ENCODE measurements at regions not wholly inside any gene's neighbourhood (a gene's known extent, or its start where the extent isn't known, plus 50 kb on each side); places are given as distances from the start of the nearest gene placed in this dataset.

GRCh38 chr10:124287791-124288190 lies 130.9 kb downstream of the OAT start:
- Mint-ChIP-seq H3K27ac (ENCODE audit: low read depth) (no peak overlapping the region), H3K27me3 (no peaks in the 10 kb centered on the region), H3K4me3 (no peak overlapping the region), H3K36me3 (ENCODE audit: insufficient read depth) (no peaks in the 10 kb centered on the region), H3K4me1 (no peaks in the 10 kb centered on the region), H3K9me3 (no peaks in the 10 kb centered on the region)
- DNase-seq (ENCODE audit: low spot score in 2 of 2) (no peak), ATAC-seq (replicated peaks; ENCODE audit: extremely low read depth, poor library complexity, severe bottlenecking) (no peak)

DNA sequence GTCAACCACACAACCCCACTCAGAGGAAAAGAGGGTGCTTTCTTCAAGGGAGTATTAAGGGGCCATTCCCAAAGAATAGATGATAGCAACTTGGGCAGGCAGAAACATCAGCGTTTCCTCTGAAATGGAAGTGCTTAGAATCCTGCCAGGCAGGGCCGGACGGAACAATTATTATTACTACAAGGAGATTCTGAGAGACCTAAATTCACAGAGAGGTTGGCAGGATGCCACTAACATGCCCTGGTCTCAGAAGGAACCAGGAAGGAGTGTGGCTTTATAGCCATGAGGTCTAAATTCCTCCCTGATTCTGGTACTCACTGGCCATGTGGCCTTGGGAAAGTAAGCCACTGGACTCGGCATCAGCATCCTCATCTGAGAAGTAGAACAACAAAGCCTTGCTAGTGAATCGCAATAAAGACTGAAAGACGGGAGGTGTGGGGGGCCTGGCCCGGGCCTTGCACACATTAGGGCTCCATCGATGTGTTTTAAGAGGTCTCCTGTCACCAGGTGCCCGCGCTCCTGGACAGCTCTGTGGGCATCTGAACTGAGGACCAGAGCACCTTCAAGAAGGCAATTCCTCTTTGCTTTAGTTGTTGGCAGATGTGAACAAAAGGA lies 131.5 kb downstream of the OAT start:
- ATAC-seq (replicated peaks; ENCODE audit: extremely low read depth, poor library complexity, severe bottlenecking), result no peak
- Mint-ChIP-seq H3K4me1 (no peaks in the 10 kb centered on the region), H3K27me3 (no peaks in the 10 kb centered on the region)

GRCh38 chr10:124286621-124287020 lies 132.1 kb downstream of the OAT start:
- no peaks in the 10 kb centered on the region for H3K27me3 Mint-ChIP-seq
- no peaks in the 10 kb centered on the region for H3K9me3 Mint-ChIP-seq
- ATAC-seq (replicated peaks; ENCODE audit: extremely low read depth, poor library complexity, severe bottlenecking) (no peak), DNase-seq (ENCODE audit: low spot score in 2 of 2) (no peak)
- H3K4me1 Mint-ChIP-seq, result no peaks in the 10 kb centered on the region
- H3K36me3 Mint-ChIP-seq (ENCODE audit: insufficient read depth), result no peaks in the 10 kb centered on the region
- no peak overlapping the region for H3K27ac Mint-ChIP-seq (ENCODE audit: low read depth)
- no peak overlapping the region for H3K4me3 Mint-ChIP-seq

More for the DNA sequence above, 131.5 kb downstream of the OAT start:
- H3K9me3 Mint-ChIP-seq, result no peaks in the 10 kb centered on the region
- no peak overlapping the region for H3K27ac Mint-ChIP-seq (ENCODE audit: low read depth)
- no peak overlapping the region for H3K4me3 Mint-ChIP-seq
- no peaks in the 10 kb centered on the region for H3K36me3 Mint-ChIP-seq (ENCODE audit: insufficient read depth)
- DNase-seq (ENCODE audit: low spot score in 2 of 2), result no peak

DNA sequence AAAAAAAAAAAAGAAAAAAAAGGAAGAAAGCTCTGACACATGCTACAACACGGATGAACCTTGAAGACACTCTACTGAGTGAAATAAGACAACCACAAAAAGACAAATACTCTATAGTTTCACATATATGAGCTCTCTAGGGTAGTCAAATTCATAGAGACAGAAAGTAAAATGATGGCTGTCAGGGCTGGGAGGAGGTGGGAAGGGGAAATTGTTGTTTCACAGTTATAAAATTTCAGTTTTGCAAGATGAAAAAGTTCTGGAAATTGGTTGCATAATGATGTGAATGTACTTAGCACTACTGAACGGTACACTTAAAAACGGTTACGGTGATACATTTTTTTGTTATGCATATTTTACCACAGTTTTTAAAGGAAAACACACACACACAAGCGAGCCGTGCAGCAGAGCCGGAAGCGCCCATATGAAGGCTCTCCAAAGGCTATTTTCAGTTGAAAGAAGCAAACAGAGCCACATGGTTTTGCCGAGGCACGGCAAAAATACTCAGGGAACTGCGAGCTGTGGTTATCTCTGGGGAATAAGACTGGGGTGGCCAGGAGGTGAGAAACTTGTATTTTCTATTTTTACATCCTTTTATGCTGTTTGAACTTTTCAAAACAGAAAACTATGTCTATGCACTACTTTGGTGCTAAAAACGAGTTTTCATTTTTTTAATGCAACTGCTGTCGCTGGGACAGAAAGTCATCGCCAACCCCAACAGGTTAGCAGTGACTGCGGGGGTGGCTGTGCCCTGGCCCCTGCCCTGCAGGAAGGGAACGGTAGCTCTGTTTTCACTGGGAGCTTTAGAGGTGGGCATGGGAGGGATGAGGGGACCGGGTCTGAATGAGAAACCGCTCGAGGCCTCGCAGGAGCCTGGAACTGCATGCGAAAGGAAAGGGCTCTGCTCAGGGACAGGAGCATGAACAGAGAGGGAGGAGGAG lies 132.9 kb downstream of the OAT start:
- Mint-ChIP-seq H3K27me3 (no peaks in the 10 kb centered on the region), H3K4me1 (no peaks in the 10 kb centered on the region), H3K9me3 (no peaks in the 10 kb centered on the region), H3K4me3 (peak overlapping the region; percentile 37), H3K36me3 (ENCODE audit: insufficient read depth) (no peaks in the 10 kb centered on the region), H3K27ac (ENCODE audit: low read depth) (peak overlapping the region; percentile 38)
- ATAC-seq (replicated peaks; ENCODE audit: extremely low read depth, poor library complexity, severe bottlenecking) (no peak), DNase-seq (ENCODE audit: low spot score in 2 of 2) (no peak)

GRCh38 chr10:124283949-124284250 lies 134.8 kb downstream of the OAT start:
- H3K9me3 Mint-ChIP-seq, result no peaks in the 10 kb centered on the region
- no peaks in the 10 kb centered on the region for H3K36me3 Mint-ChIP-seq (ENCODE audit: insufficient read depth)

GRCh38 chr10:124283215-124283948 lies 135.3 kb downstream of the OAT start:
- Mint-ChIP-seq H3K4me3 (no peak overlapping the region), H3K27ac (ENCODE audit: low read depth) (no peak overlapping the region), H3K27me3 (no peaks in the 10 kb centered on the region), H3K9me3 (no peaks in the 10 kb centered on the region), H3K36me3 (ENCODE audit: insufficient read depth) (no peaks in the 10 kb centered on the region), H3K4me1 (no peaks in the 10 kb centered on the region)
- ATAC-seq (replicated peaks; ENCODE audit: extremely low read depth, poor library complexity, severe bottlenecking), result no peak
- no peak for DNase-seq (ENCODE audit: low spot score in 2 of 2)

More at GRCh38 chr10:124283949-124284250, 134.8 kb downstream of the OAT start:
- no peak for ATAC-seq (replicated peaks; ENCODE audit: extremely low read depth, poor library complexity, severe bottlenecking)
- DNase-seq (ENCODE audit: low spot score in 2 of 2), result no peak
- Mint-ChIP-seq H3K27ac (ENCODE audit: low read depth) (no peak overlapping the region), H3K4me3 (no peak overlapping the region), H3K4me1 (no peaks in the 10 kb centered on the region), H3K27me3 (no peaks in the 10 kb centered on the region)

- ATAC-seq (replicated peaks; ENCODE audit: extremely low read depth, poor library complexity, severe bottlenecking) (no peak), DNase-seq (ENCODE audit: low spot score in 2 of 2) (no peak)
- Mint-ChIP-seq H3K4me3 (no peak overlapping the region), H3K4me1 (no peaks in the 10 kb centered on the region), H3K36me3 (ENCODE audit: insufficient read depth) (no peaks in the 10 kb centered on the region), H3K27ac (ENCODE audit: low read depth) (no peak overlapping the region), H3K27me3 (peaks cover 3% of the 10 kb centered on the region), H3K9me3 (no peaks in the 10 kb centered on the region)
Observed at GRCh38 chr10:124282326-124282725, 136.4 kb downstream of the OAT start.

- no peak for DNase-seq (ENCODE audit: low spot score in 2 of 2)
- H3K4me1 Mint-ChIP-seq, result no peaks in the 10 kb centered on the region
- no peak for ATAC-seq (replicated peaks; ENCODE audit: extremely low read depth, poor library complexity, severe bottlenecking)
Observed at GRCh38 chr10:124281666-124282065, 137.1 kb downstream of the OAT start.

DNA sequence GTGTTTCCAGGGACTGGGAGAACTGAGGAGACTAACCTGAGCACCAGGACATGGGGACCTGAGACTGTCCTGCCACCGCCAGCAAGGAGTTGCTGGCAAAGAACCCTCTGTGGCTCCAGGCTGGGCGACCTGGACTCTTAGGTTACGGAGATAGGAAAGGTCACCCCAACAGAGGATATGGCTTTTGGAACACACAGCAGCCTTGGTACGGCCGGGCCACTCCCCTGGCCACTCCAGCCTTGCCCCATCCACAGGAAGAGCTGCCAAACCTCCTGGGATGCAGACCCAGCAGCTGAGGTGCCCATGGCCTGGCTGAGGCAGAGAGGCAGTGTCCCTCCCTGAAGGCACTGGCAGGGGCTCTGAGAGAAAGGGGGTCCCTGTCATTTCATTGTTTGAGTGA lies 137.8 kb downstream of the OAT start:
- Mint-ChIP-seq H3K27ac (ENCODE audit: low read depth) (no peak overlapping the region), H3K4me1 (no peaks in the 10 kb centered on the region), H3K4me3 (no peak overlapping the region), H3K36me3 (ENCODE audit: insufficient read depth) (no peaks in the 10 kb centered on the region), H3K27me3 (peaks cover 17% of the 10 kb centered on the region), H3K9me3 (no peaks in the 10 kb centered on the region)
- ATAC-seq (replicated peaks; ENCODE audit: extremely low read depth, poor library complexity, severe bottlenecking), result no peak
- DNase-seq (ENCODE audit: low spot score in 2 of 2), result no peak

More at GRCh38 chr10:124281666-124282065, 137.1 kb downstream of the OAT start:
- H3K27ac Mint-ChIP-seq (ENCODE audit: low read depth), result no peak overlapping the region
- no peaks in the 10 kb centered on the region for H3K36me3 Mint-ChIP-seq (ENCODE audit: insufficient read depth)
- no peaks in the 10 kb centered on the region for H3K9me3 Mint-ChIP-seq
- no peak overlapping the region for H3K4me3 Mint-ChIP-seq
- H3K27me3 Mint-ChIP-seq, result peaks cover 9% of the 10 kb centered on the region

DNA sequence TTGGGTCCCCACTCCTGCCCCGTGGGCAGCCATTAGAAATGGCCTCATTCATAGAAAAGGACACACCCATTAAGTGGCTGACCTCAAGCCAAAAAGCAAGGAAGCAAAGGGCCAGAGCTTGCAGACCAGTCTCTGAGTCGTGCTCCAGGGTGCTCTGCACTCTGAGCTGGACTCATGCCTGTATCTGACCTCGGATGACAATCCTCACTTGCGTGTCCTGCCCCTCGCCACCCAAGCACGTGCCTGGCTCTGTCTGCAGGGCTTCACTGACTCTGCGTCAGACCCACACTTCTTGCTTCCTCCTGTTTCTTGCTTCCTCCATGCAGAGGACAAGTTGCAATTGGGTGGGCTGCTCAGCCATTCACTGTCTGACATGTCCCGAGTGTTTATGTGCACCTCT lies 138.8 kb downstream of the OAT start:
- DNase-seq (ENCODE audit: low spot score in 2 of 2) (no peak), ATAC-seq (replicated peaks; ENCODE audit: extremely low read depth, poor library complexity, severe bottlenecking) (no peak)
- Mint-ChIP-seq H3K27me3 (peaks cover 17% of the 10 kb centered on the region), H3K27ac (ENCODE audit: low read depth) (no peak overlapping the region), H3K9me3 (no peaks in the 10 kb centered on the region), H3K36me3 (ENCODE audit: insufficient read depth) (no peaks in the 10 kb centered on the region), H3K4me3 (no peak overlapping the region), H3K4me1 (no peaks in the 10 kb centered on the region)

- no peak overlapping the region for H3K27ac Mint-ChIP-seq (ENCODE audit: low read depth)
- H3K4me3 Mint-ChIP-seq, result no peak overlapping the region
- no peaks in the 10 kb centered on the region for H3K36me3 Mint-ChIP-seq (ENCODE audit: insufficient read depth)
- DNase-seq (ENCODE audit: low spot score in 2 of 2) (no peak), ATAC-seq (replicated peaks; ENCODE audit: extremely low read depth, poor library complexity, severe bottlenecking) (no peak)
- no peaks in the 10 kb centered on the region for H3K9me3 Mint-ChIP-seq
- H3K4me1 Mint-ChIP-seq, result no peaks in the 10 kb centered on the region
- peaks cover 17% of the 10 kb centered on the region for H3K27me3 Mint-ChIP-seq
Observed at GRCh38 chr10:124279298-124279697, 139.4 kb downstream of the OAT start.

- Mint-ChIP-seq H3K27ac (ENCODE audit: low read depth) (no peak overlapping the region), H3K4me1 (no peaks in the 10 kb centered on the region), H3K4me3 (no peak overlapping the region), H3K9me3 (no peaks in the 10 kb centered on the region), H3K36me3 (ENCODE audit: insufficient read depth) (no peaks in the 10 kb centered on the region), H3K27me3 (peaks cover 17% of the 10 kb centered on the region)
- ATAC-seq (replicated peaks; ENCODE audit: extremely low read depth, poor library complexity, severe bottlenecking) (no peak), DNase-seq (ENCODE audit: low spot score in 2 of 2) (no peak)
Observed at GRCh38 chr10:124278356-124278755, 140.4 kb downstream of the OAT start.
